ENCODE measurements at regions not wholly inside any gene's neighbourhood (a gene's known extent, or its start where the extent isn't known, plus 50 kb on each side); places are given as distances from the start of the nearest gene placed in this dataset.

DNA sequence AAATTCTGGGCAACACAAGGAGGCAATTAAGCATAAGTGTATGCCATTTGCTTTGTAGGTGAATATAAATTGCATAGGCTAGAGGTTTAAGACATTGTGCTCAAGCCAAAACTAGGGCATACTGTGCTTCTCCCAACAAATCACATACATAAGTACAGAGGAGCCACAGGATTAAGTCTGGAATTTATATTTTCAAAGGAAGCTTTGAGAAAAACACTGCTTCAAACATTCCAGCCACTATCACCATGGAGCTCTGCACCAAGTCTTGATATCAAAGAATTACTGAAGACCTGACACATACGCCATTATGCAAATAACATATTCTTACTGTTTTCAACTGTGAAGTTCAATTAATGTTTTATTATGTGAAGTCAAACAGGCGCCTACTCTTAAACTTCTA is 119.4 kb upstream of the NPHP3 start:
- no peak overlapping the region for H3K4me2 ChIP-seq (ENCODE audit: insufficient read depth, low read length)
- DNase-seq (ENCODE audit: insufficient read length, low spot score, missing footprints) = no peak
- H3K79me2 ChIP-seq (ENCODE audit: insufficient read depth, low read length) = no peaks in the 10 kb centered on the region
- H3K9me3 ChIP-seq (ENCODE audit: low read depth, low read length) = no peaks in the 10 kb centered on the region
- no peak overlapping the region for H3K27ac ChIP-seq (ENCODE audit: low read depth, low read length)
- no peak for TF ChIP-seq CTCF (IDR thresholded peaks at IDR 0.05; ENCODE audit: extremely low read depth, low read depth, low read length)
- no peak overlapping the region for H3K4me3 ChIP-seq (ENCODE audit: insufficient read depth, low read length)
- H3K4me1 ChIP-seq (ENCODE audit: insufficient read depth, low read length) = no peaks in the 10 kb centered on the region
- no peaks in the 10 kb centered on the region for H3K27me3 ChIP-seq (ENCODE audit: insufficient read depth, low read length)
- H4K20me1 ChIP-seq (ENCODE audit: insufficient read depth, low read length) = no peaks in the 10 kb centered on the region
- no peaks in the 10 kb centered on the region for H3K36me3 ChIP-seq (ENCODE audit: insufficient read depth, low read length)
- H2AFZ ChIP-seq (ENCODE audit: low read length) = no peak overlapping the region

DNA sequence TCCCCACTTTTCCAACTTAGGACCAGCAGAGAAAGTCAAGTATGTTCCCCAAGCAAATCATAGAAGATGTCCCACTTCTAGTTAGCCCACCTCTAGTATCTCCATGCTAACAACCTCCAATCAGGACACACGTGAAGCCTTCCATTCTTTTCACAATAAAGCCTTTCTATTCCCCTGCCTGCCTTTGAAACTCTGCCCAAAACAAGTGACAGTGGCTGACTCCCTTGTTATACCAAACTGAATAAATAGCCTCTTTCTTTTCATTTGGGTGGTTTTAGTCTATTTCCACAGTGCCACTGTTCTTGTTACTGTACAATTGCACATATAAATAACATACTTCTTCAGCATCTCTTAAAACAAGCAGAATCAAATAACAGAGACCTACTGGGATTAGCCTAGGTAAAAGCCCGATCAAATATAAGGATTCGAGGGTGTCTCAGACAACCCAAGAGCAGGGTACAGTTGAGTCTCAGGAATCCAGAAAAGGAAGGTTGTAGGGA is 118.0 kb upstream of the NPHP3 start:
- Histone ChIP-seq H3K27me3 (ENCODE audit: insufficient read depth, low read length) (no peaks in the 10 kb centered on the region), H3K4me2 (ENCODE audit: insufficient read depth, low read length) (no peak overlapping the region), H3K4me3 (ENCODE audit: insufficient read depth, low read length) (no peak overlapping the region), H4K20me1 (ENCODE audit: insufficient read depth, low read length) (no peaks in the 10 kb centered on the region), H3K4me1 (ENCODE audit: insufficient read depth, low read length) (no peaks in the 10 kb centered on the region), H3K9me3 (ENCODE audit: low read depth, low read length) (no peaks in the 10 kb centered on the region), H3K79me2 (ENCODE audit: insufficient read depth, low read length) (no peaks in the 10 kb centered on the region), H2AFZ (ENCODE audit: low read length) (no peak overlapping the region), H3K27ac (ENCODE audit: low read depth, low read length) (no peak overlapping the region), H3K36me3 (ENCODE audit: insufficient read depth, low read length) (no peaks in the 10 kb centered on the region)
- TF ChIP-seq CTCF (IDR thresholded peaks at IDR 0.05; ENCODE audit: extremely low read depth, low read depth, low read length) = no peak
- no peak for DNase-seq (ENCODE audit: insufficient read length, low spot score, missing footprints)

DNA sequence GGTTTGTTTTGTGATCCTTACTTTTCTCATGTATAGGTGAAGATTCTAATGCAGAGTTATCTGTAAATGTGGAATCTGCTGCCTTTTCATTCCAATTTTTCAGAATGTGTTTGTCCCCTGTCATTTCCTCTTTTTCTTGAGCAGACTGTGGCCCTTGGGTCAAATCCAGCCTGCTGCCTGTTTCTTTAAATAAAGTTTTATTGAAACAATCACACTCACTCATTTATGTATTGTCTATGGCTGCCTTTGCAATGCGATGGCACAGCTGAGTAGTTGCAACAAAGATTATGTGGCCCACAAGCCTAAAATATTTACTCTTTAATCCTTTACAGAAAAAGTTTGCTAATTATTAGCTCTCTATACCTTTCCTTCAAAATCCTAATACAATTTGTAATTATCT is 116.3 kb upstream of the NPHP3 start:
- no peak for TF ChIP-seq CTCF (IDR thresholded peaks at IDR 0.05; ENCODE audit: extremely low read depth, low read depth, low read length)
- H3K4me2 ChIP-seq (ENCODE audit: insufficient read depth, low read length) = no peak overlapping the region
- H3K79me2 ChIP-seq (ENCODE audit: insufficient read depth, low read length) = no peaks in the 10 kb centered on the region
- no peak overlapping the region for H3K4me3 ChIP-seq (ENCODE audit: insufficient read depth, low read length)
- H3K9me3 ChIP-seq (ENCODE audit: low read depth, low read length) = no peaks in the 10 kb centered on the region
- H3K4me1 ChIP-seq (ENCODE audit: insufficient read depth, low read length) = no peaks in the 10 kb centered on the region
- no peak overlapping the region for H3K27ac ChIP-seq (ENCODE audit: low read depth, low read length)
- no peak for DNase-seq (ENCODE audit: insufficient read length, low spot score, missing footprints)
- no peaks in the 10 kb centered on the region for H4K20me1 ChIP-seq (ENCODE audit: insufficient read depth, low read length)
- no peaks in the 10 kb centered on the region for H3K36me3 ChIP-seq (ENCODE audit: insufficient read depth, low read length)
- H2AFZ ChIP-seq (ENCODE audit: low read length) = no peak overlapping the region
- H3K27me3 ChIP-seq (ENCODE audit: insufficient read depth, low read length) = no peaks in the 10 kb centered on the region

- Histone ChIP-seq H3K4me3 (ENCODE audit: insufficient read depth, low read length) (no peak overlapping the region), H2AFZ (ENCODE audit: low read length) (no peak overlapping the region), H3K79me2 (ENCODE audit: insufficient read depth, low read length) (no peaks in the 10 kb centered on the region)
These were observed 115.4 kb upstream of the NPHP3 start for GRCh38 chr3:132837615-132838014.

More at GRCh38 chr3:132837615-132838014, 115.4 kb upstream of the NPHP3 start:
- DNase-seq (ENCODE audit: insufficient read length, low spot score, missing footprints) = no peak
- H4K20me1 ChIP-seq (ENCODE audit: insufficient read depth, low read length) = no peaks in the 10 kb centered on the region
- no peaks in the 10 kb centered on the region for H3K4me1 ChIP-seq (ENCODE audit: insufficient read depth, low read length)
- H3K36me3 ChIP-seq (ENCODE audit: insufficient read depth, low read length) = no peaks in the 10 kb centered on the region
- H3K9me3 ChIP-seq (ENCODE audit: low read depth, low read length) = no peaks in the 10 kb centered on the region
- no peak for TF ChIP-seq CTCF (IDR thresholded peaks at IDR 0.05; ENCODE audit: extremely low read depth, low read depth, low read length)
- no peak overlapping the region for H3K27ac ChIP-seq (ENCODE audit: low read depth, low read length)
- no peak overlapping the region for H3K4me2 ChIP-seq (ENCODE audit: insufficient read depth, low read length)
- no peaks in the 10 kb centered on the region for H3K27me3 ChIP-seq (ENCODE audit: insufficient read depth, low read length)

Measured in osteoblast (primary cell).